ENCODE measurements at regions not wholly inside any gene's neighbourhood (a gene's known extent, or its start where the extent isn't known, plus 50 kb on each side); places are given as distances from the start of the nearest gene placed in this dataset.

DNA sequence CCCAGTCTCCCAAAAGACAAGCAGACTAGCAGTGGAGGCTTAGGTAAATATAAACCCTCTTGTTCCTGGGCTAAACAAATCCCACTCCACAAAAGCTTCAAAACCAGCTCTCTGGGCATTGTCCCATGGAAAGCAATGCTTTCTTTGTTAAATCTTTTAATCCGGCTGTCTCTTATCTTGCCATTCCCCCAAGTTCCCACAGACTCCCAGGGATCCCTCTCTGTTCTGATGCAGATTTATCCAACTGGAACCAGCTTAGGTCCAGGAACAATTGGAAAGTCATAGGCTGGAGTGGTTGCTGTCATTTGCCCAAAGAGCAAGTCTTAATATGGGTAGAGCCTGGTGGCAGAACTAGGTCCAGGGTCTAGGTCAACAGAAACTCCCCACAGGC, 110.1 kb upstream of the ATP1A1 start:
- DNase-seq, result no peak

DNA sequence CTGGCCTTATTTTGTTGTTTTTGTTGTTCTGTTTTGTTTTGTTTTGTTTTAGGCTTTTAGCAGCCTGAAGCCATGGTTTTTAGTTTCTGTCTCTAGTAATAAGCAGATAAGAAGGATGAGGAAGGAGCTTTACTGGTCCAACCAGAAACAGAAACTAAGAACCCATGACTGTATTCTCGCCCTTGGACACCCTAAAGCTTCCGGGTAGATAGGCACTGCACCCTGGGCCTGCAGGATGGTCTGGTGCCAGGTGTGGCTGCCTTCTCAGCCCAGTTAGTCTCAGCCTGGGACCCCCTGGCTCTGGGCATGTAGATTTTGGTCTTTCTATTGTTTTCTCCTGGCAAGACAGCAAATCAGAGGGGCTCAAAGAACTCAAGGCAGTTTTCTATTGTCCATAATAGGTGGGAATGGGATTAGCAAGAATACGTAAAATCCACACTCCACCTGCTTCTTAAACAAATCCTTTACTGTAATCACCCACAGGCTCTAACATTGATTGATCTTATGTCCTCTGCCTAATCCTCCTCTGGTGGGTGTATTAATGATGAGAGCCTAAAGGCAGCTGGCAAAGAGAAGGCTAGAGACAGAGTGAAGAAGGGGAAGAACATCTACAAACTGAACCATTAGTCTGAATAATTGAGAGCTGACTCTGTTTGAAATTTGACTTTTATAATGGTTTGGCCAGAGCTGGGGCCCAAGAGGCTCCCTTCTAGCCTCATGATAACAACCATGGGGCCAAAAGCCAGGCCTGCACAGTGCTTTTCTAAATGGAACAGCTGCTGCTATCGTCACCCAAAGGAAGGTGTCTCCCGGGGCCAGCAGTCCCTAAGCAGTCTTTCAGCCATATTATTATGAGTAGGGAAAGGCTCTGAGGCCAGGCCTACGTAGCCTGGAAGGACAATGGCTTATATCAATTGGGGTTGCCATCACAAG, 106.8 kb upstream of the ATP1A1 start:
- no peak for DNase-seq

- no peak for DNase-seq
Observed at GRCh38 chr1:116266864-116267212, 106.2 kb upstream of the ATP1A1 start.

DNA sequence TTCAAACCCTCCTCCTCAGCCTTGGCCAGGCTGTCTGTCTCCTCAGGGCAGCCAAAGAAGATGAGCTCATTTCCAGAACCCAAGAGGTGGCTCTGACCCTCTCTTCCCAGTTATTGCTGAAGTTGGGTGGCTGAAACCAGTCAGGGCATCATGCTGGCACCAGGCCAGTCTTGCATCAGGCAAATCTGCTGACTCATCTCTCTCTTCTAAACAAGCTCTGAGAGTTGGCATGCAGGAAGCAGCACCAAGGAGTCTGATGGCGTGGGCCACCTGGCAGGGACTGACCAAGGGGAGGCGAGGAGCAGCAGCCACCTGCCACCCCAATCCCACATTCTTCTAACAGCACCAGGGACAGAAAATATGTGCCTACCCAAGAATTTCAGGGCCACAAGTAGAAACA, 104.8 kb upstream of the ATP1A1 start:
- no peak for DNase-seq

DNA sequence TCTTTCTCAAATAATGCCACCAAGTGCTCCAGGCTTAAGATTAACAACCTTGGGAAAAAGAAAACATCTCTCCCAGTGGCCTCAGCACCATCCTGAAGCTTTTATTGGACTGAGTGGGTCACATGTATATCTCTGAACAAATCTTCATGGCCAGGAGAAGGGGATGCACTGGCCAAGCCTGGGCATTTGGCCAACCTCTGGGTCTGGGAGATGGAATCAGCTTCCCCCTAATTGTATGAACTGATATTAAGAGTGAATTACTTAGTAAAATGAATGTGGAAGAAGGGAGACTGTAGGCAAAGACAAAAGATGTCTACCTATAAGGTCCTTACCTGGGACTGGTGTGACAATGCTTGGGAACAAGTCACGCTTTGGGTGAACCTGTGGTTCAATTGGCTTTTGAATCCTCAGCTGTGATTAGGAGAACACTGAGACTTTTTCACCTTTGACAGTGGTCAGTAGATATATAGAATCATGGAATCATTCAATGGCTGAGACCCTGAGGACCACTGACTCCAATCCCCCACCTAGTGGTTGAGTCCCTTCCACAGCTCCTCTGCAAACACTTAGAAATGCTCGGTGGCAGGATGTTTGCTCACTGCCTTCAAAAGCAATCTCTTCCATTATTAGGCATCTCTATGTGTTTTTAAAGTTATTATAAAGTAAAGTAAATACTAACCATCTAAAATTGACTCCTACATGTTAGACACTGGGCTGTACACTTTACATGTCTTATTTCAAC, 102.6 kb upstream of the ATP1A1 start:
- no peak for DNase-seq

DNA sequence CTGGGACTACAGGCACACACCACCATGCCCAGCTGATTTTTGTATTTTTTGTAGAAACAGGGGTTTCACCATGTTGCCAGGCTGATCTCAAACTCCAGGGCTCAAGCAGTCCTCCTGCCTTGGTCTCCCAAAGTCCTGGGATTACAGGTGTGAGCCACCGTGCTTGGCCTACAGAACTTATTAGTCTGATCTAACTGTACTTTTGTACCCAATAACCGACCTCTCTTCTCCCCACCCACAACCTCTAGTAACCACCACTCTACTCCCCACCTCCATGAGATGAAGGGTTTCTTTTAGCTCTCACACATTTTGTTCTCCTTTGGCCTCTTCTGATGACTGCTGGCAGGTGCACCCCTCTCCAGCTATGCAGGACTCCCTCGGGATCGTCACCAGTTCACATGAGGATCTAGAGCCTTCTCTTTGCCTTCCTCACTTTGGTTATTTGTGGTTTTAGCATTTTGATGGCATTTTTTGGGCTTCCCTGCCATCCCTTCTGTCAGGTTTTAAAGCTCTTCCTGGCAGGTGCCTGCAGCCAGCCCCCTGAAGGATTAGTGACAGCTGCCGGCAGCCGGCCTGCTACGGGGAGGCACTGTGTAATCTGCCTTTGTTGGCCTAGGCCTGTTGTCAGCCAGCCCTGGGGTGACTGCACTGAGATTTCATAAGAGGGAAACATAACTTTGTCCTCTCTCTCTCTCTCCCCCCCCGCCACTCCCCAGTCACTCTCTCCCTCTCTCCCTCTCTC, 99.8 kb upstream of the ATP1A1 start:
- DNase-seq, result no peak

- no peak for DNase-seq
Observed at GRCh38 chr1:116276532-116276931, 96.5 kb upstream of the ATP1A1 start.

- DNase-seq, result no peak
Observed at GRCh38 chr1:116277840-116278540, 95.1 kb upstream of the ATP1A1 start.

DNA sequence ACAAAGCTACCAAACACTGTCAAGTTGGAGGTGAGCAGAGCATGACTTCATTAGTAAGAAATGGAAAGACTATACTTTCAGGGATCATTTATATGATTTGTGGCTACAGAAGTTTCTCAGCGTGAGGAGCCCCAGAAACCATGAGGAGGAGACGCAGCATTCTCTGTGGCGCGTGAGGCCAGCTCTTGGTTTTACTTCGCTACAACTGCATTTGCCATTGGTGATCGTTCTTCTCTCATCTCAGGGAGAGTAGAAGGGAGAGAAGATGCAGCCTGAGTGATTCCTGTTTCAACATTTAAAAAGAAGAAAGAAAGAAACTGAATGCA, 94.5 kb upstream of the ATP1A1 start:
- DNase-seq, result no peak

DNA sequence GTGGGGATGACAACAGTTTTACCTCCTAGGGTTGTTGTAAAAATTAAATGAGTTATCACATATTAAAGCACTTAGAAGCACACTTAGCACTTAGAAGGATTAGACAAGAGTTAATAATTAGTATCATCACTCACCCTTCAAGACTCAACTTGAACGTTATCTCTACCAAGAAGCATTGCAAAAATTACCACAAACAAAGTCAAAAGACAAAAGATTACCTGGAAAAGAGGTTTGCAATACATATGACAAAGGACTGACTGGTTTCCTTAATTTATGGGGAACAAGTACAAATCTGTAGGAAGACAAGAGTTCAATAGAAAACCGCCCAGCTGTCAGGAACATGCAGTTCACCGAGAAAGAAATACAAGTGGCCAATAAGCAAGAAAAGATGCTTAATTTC, 93.3 kb upstream of the ATP1A1 start:
- no peak for DNase-seq

DNA sequence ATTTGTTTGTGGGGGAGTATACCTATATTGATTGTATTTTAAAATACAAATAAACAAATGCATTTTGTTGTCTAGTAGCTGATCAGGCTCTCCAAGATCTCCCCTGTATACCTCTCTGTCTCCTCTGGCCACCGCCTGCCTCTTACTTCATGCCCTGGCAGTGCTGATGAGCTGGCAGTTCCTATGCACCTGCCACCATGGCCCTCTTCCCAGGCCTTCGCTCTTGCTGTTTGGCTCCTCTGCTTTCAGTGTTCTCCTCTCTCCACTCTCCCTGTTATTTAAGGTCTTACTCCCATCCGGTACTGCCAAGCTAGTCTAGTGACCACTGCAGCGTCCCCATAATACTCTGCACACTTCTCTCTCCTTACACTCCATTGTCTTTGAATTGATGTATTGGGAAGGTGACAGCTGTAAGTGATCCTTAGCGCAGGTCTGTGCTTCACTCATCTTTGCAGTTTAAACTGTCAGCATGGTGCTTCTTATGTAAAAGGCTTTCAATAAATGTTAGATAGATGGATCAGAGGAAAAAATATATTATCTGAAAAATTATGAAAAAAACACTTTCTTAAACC, 88.1 kb upstream of the ATP1A1 start:
- DNase-seq, result no peak

DNA sequence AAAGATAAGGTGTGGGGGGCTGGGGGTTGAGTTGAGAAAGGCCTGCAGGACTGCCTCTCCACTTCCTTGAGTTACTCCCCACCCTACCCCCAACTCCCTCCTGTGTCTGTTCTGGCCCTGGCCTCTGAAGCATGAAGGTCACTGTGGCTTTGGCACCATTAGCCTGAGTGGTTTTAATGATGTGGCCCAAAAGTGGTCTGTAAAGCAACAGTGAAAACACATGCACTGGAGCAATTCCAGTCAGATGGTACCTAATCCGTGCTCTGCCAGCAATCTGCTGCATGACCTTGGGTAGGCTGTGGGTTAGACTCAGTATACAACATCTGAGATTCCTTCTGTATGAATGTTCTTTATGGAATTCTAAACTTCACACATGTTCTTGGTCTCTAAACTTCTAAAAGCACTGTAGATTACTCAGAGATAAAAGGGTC, 86.5 kb upstream of the ATP1A1 start:
- DNase-seq, result no peak

- DNase-seq, result no peak
Observed at GRCh38 chr1:116287341-116288200, 85.5 kb upstream of the ATP1A1 start.

DNA sequence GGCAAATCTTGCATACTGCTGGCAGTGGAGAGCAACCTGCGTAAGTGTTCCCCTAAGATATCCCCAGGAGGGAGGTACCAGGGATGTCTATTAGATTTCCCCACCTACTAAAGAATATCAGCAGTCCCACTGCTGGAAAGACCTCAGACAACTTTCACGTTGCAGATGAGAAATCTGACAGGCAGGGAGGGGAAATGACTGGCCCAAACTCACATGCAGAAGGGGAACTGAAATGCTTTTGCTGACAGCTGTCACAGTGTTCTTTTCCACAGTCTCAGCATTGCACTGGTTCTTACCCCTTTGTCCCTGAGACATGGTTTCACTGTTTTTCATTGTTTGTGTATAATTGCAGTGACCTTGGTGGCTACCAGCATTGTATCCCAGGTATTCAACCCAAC, 84.8 kb upstream of the ATP1A1 start:
- DNase-seq, result no peak

DNA sequence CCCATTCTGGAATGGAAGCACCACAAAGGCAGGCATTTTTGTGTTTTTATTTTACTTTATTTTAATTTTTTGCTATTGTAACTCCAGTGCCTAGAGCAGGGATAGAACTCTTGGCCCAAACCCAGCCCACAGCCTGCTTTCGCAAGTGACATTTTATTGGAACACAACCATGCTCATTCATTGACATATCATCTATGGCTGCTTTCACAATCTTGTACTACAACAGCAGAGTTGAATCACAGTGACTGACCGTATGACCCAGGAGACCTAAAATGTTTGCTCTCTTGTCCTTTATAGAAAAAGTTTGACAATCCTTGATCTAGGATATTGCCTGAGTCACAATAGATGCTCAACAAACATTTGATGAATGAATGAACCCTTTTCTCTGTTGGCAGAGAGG, 83.9 kb upstream of the ATP1A1 start:
- no peak for DNase-seq

DNA sequence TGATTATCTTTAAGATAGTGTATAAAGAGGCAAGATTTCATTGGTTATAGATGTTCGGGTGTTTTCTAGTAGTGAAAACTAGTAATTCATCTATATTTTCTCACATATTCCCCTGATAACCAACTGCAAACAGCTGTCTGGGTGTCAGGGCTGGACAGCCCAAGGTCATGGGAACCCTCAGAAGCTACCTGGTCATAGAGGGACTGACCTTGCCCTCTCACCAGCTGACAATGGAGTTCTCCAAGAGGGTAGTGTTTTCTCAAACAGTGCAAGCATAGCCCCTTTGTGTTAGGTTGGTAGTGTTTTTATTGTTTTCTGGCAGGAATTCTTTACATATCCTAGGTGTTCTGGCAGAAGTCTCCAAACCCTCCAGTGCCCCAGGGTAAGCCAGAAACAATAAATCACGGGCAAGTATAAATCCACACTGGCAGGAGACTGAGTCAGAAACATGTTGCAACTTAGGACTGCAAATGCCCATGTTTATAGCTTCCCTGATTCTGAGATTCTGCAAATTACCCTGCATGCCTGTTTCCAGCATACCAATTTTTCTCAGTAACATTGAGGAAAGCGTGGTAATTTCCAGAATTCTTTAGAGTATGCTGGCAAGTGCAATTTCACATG, 82.8 kb upstream of the ATP1A1 start:
- DNase-seq, result no peak

GRCh38 chr1:116291024-116291423, 82.0 kb upstream of the ATP1A1 start:
- DNase-seq, result no peak

DNA sequence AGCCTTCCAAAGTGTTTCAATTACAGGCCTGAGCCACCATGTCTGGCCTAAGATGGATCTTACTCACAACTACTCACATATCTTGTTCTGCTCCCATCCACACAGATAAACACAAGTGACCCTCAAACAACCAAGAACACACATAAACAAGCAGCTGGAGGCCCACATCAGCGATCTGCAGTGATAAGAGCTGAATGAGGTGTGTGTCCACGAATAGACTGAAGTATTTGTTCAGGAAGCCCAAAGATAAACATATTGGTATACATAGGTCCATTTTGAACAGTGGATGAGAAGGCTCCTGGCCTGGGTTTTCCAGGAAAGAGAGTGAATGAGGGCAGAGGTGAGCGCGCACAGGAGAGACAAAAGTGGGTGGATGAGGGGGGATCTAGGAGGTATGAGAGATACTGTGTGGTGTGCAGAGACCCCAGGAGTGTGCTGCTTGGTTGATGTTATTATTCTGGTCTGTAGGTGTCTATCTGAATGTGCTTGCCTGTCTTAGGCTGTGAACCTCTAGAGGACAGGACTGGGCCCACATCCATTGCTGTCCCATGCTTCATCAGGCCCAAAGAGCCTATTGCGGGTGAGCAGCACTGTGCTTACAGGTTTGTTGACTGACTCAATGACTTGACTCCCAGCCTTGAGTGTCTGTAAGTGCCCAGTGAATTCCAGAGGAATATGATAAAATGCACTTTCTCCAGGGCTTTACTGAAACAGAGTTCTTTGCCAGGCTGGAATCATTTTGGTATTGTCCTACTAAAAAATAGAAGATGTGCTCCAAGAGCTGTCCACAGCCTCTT, 79.9 kb upstream of the ATP1A1 start:
- no peak for DNase-seq

DNA sequence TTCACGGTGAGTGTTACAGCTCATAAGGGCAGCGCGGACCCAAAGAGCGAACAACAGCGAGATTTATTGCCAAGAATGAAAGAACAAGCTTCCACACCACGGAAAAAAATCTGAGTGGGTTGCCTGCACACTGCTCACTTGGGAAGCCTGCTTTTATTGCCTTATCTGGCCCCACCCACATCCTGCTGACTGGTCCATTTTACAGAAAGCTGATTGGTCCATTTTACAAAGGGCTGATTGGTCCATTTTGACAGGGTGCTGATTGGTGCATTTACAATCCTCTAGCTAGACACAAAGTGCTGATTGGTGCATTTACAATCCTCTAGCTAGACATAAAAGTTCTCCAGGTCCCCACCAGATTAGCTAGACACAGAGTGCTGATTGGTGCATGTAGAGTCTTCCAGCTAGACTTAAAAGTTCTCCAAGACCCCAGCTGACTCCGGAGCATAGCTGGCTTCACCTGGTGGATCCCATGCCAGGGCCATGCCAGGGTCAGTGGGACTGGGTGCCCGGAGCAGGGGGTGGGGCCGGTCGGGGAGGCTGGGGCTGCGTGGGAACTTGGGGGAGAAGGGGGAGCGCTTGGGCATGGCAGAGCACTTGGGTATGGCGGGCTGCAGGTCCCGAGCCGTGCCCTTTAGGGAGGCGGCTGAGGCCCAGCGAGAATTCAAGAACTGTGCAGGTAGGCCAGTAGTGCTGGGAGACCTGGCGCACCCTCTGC, 75.4 kb upstream of the ATP1A1 start:
- no peak for DNase-seq
